ENCODE measurements at regions not wholly inside any gene's neighbourhood (a gene's known extent, or its start where the extent isn't known, plus 50 kb on each side); places are given as distances from the start of the nearest gene placed in this dataset.

- Histone ChIP-seq H3K9me3 (ENCODE audit: low read depth) (no peaks in the 10 kb centered on the region), H2AFZ (replicated peaks) (no peak overlapping the region)
- no peak for DNase-seq (ENCODE audit: low spot score)
Measured at GRCh38 chr18:3357516-3357915, 92.5 kb upstream of the TGIF1 start.

DNA sequence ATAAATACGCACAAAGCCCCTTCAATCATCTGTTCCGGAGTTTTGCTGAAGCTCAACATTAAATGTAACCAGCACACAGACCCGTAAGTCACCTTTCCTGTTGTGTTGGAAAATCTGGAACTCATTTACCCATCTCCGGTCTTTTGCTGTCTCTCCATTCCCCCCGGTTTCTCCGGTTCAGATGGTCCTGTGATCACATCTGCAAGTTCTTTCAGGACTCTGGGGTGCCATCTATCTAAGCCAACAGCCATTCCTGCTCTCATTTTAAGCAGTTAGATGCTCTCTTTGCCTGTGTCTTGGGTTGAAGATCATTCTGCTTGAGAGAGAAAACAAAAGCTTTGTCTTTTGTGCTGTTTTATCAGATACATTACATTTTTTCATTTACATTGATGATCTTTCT lies 91.7 kb upstream of the TGIF1 start:
- H3K9ac ChIP-seq: no peak overlapping the region
- Mint-ChIP-seq H3K27me3 (ENCODE audit: insufficient read depth, low read depth) (peaks cover 4% of the 10 kb centered on the region), H3K9me3 (peaks cover 2% of the 10 kb centered on the region), H3K4me3 (no peak overlapping the region), H3K36me3 (no peaks in the 10 kb centered on the region), H3K4me1 (peaks cover 14% of the 10 kb centered on the region), H3K27ac (no peak overlapping the region)
- TF ChIP-seq EZH2phosphoT487 (IDR thresholded peaks at IDR 0.05) (no peak), CTCF (IDR thresholded peaks at IDR 0.05) (no peak), EZH2 (IDR thresholded peaks at IDR 0.05) (no peak)
- peaks cover 22% of the 10 kb centered on the region for H3K4me1 ChIP-seq
- H3K79me2 ChIP-seq (ENCODE audit: low read depth): no peaks in the 10 kb centered on the region
- no peak overlapping the region for H3K4me3 ChIP-seq
- no peaks in the 10 kb centered on the region for H3K36me3 ChIP-seq
- H3K4me2 ChIP-seq: no peak overlapping the region
- no peak for DNase-seq (ENCODE audit: low spot score)
- no peak overlapping the region for H2AFZ ChIP-seq (replicated peaks)
- H3F3A ChIP-seq (ENCODE audit: low read depth): peaks cover 12% of the 10 kb centered on the region
- no peaks in the 10 kb centered on the region for H3K27me3 ChIP-seq
- no peak overlapping the region for H3K27ac ChIP-seq
- no peaks in the 10 kb centered on the region for H3K9me3 ChIP-seq (ENCODE audit: low read depth)
- no peaks in the 10 kb centered on the region for H4K20me1 ChIP-seq (ENCODE audit: low read depth)

More at GRCh38 chr18:3357516-3357915, 92.5 kb upstream of the TGIF1 start:
- Histone ChIP-seq H3K4me1 (peaks cover 22% of the 10 kb centered on the region), H3K79me2 (ENCODE audit: low read depth) (no peaks in the 10 kb centered on the region), H3K9ac (no peak overlapping the region), H3K4me3 (no peak overlapping the region), H3K4me2 (no peak overlapping the region), H4K20me1 (ENCODE audit: low read depth) (no peaks in the 10 kb centered on the region), H3F3A (ENCODE audit: low read depth) (peaks cover 12% of the 10 kb centered on the region), H3K27me3 (no peaks in the 10 kb centered on the region), H3K27ac (no peak overlapping the region), H3K36me3 (no peaks in the 10 kb centered on the region)
- peaks cover 14% of the 10 kb centered on the region for H3K4me1 Mint-ChIP-seq
- no peak overlapping the region for H3K27ac Mint-ChIP-seq
- H3K27me3 Mint-ChIP-seq (ENCODE audit: insufficient read depth, low read depth): peaks cover 4% of the 10 kb centered on the region
- no peaks in the 10 kb centered on the region for H3K36me3 Mint-ChIP-seq
- no peak overlapping the region for H3K4me3 Mint-ChIP-seq
- peaks cover 2% of the 10 kb centered on the region for H3K9me3 Mint-ChIP-seq
- TF ChIP-seq EZH2 (IDR thresholded peaks at IDR 0.05) (no peak), EZH2phosphoT487 (IDR thresholded peaks at IDR 0.05) (no peak), CTCF (IDR thresholded peaks at IDR 0.05) (no peak)

DNA sequence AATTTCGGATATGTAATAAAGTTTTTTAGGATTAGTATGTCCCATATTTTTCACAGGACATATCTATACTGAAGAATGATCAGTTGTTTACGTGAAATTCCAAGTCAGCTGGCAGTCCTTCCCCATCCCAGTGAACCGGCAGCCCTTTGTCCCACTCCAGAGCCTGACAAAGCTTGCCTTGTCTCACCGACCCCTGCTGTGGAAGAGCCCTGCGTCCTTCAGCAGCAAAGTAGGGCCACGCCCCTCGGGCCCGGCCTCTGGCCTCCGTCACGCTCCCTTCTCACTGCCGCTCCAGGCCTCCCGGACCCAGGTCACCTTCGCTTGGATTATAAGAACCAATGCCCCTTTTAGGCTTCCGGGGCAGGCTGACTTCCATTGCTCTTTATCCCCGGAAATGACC lies 89.8 kb upstream of the TGIF1 start:
- Mint-ChIP-seq H3K27ac (no peak overlapping the region), H3K9me3 (peaks cover 2% of the 10 kb centered on the region), H3K27me3 (ENCODE audit: insufficient read depth, low read depth) (peaks cover 4% of the 10 kb centered on the region), H3K4me3 (no peak overlapping the region), H3K36me3 (no peaks in the 10 kb centered on the region), H3K4me1 (peaks cover 14% of the 10 kb centered on the region)
- Histone ChIP-seq H3K9me3 (ENCODE audit: low read depth) (no peaks in the 10 kb centered on the region), H3K4me3 (no peak overlapping the region), H3K4me2 (peak overlapping the region; percentile 53), H3F3A (ENCODE audit: low read depth) (peaks cover 12% of the 10 kb centered on the region), H2AFZ (replicated peaks) (peak overlapping the region; percentile 66), H3K36me3 (no peaks in the 10 kb centered on the region), H3K79me2 (ENCODE audit: low read depth) (no peaks in the 10 kb centered on the region), H3K9ac (no peak overlapping the region), H3K27ac (peak overlapping the region; percentile 49), H3K27me3 (no peaks in the 10 kb centered on the region), H4K20me1 (ENCODE audit: low read depth) (no peaks in the 10 kb centered on the region), H3K4me1 (peaks cover 22% of the 10 kb centered on the region)
- DNase-seq (ENCODE audit: low spot score): peak; percentile 95
- TF ChIP-seq EZH2 (IDR thresholded peaks at IDR 0.05) (no peak), EZH2phosphoT487 (IDR thresholded peaks at IDR 0.05) (no peak), CTCF (IDR thresholded peaks at IDR 0.05) (no peak)
